Stimulated activated CD4-positive, alpha-beta T cell treated with anti-CD3 and anti-CD28 coated beads, Interleukin-15, amount 100 ng/mL, for 48 hours (primary cell): ENCODE measurements at regions not wholly inside any gene's neighbourhood (a gene's known extent, or its start where the extent isn't known, plus 50 kb on each side); places are given as distances from the start of the nearest gene placed in this dataset.

Experiments
- DNase-seq, 2 donors: peaks; one replicate each; pipeline ENCODE4 v3.0.0-alpha.2; 2020; ENCODE audit warnings: low read depth in 2 of 2

- no peak for DNase-seq
Observed at GRCh38 chrX:151476604-151477303, 79.7 kb downstream of the VMA21 start.

- DNase-seq, result no peak
Observed at GRCh38 chrX:151478058-151478457, 81.1 kb downstream of the VMA21 start.

DNA sequence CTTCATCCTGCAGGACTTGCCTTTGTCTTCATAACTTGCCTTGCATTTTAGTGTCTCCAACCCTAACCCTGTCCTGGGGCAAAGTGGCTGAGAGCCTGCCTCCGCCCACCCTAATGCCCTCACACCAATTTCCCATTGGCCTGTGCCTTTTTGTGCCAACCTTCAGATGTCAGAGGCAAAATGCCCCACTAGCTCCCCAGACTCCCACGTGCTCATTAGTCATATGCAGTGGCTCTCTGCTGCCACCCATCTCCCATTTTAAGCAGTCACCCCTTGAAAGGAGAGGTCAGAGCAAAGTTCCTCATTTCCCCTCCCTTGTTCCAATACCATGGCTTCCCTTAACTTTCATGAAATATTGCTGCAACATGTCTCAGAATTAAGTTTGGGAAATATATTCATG is 74.8 kb upstream of the PASD1 start:
- DNase-seq, result peak in 1 of 2 donors; percentile 4

DNA sequence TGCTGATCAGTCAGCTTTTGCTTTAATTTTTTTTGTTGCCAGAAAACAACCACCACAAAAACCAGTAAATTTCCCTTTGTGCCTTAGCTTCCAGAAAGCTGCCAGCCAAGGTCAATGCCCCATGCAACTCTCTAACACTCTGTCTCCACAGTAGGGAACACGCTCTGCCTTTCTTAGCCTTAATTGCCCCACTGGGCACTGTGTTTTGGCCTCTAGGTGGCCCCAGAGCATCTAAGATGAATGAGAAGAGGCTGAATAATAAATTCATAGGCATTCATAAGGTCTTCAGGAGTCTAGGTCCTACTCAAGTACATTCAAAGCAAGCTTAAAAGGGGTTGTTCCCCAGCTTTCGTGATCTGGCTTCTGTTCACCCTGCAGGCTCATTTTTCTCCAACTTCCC is 57.7 kb upstream of the PASD1 start:
- no peak for DNase-seq

DNA sequence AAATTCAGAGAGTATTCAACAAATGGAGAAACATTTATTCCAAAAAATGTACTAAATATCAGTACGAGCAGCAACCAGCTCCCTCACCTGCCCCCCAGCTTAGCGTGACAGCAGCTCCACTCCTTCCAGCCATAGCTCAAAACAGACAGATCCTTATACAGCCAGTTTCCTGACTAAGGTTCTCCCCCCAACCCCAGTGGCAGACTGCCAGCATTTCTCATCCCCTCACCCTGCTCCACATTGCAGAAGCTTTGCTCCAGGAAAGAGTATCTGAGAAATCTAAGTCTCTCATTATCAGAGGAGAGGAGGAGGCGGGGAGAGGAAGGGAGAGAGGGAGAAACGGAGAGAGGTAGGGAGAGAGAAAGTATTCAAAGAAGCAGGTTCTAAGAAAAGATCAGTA is 53.3 kb upstream of the PASD1 start:
- DNase-seq, result no peak

GRCh38 chrX:151513472-151513871 is 50.0 kb upstream of the PASD1 start:
- no peak for DNase-seq
